Stromal cell of bone marrow (primary cell): ENCODE measurements at regions not wholly inside any gene's neighbourhood (a gene's known extent, or its start where the extent isn't known, plus 50 kb on each side); places are given as distances from the start of the nearest gene placed in this dataset.
A peak's percentile ranks its signal among the peaks of the same experiment; 100 is the strongest.
"Not testable (repeated sequence)": the region's sequence is repeated elsewhere in the genome, so short reads cannot be mapped to it uniquely, and the experiment has no call there.

Experiments used
- DNase-seq: peaks from one replicate; pipeline ENCODE4 v3.0.0-alpha.2; 2012; ENCODE audit warnings: low read depth

- not testable (repeated sequence) for DNase-seq
Observed at GRCh38 chr12:76292891-76293290, 55.3 kb downstream of the BBS10 start.

GRCh38 chr12:76292305-76292704 is 55.9 kb downstream of the BBS10 start:
- DNase-seq, result not testable (repeated sequence)

- DNase-seq, result no peak
Observed at GRCh38 chr12:76290963-76291859, 57.0 kb downstream of the BBS10 start.

GRCh38 chr12:76288218-76288617 is 60.0 kb downstream of the BBS10 start:
- DNase-seq, result no peak

- no peak for DNase-seq
Observed at GRCh38 chr12:76284816-76285750, 63.1 kb downstream of the BBS10 start.

- no peak for DNase-seq
Observed at GRCh38 chr12:76282744-76283143, 65.5 kb downstream of the BBS10 start.

GRCh38 chr12:76277480-76277879 is 70.7 kb downstream of the BBS10 start:
- peak; percentile 6 for DNase-seq

- DNase-seq, result no peak
Observed at GRCh38 chr12:76276499-76277151, 71.6 kb downstream of the BBS10 start.

- no peak for DNase-seq
Observed at GRCh38 chr12:76275511-76276093, 72.6 kb downstream of the BBS10 start.

- DNase-seq, result peak; percentile 11
Observed at GRCh38 chr12:76274420-76275083, 73.7 kb downstream of the BBS10 start.

GRCh38 chr12:76272287-76272686 is 75.9 kb downstream of the BBS10 start:
- DNase-seq, result no peak

GRCh38 chr12:76270657-76271358 is 77.4 kb downstream of the BBS10 start:
- DNase-seq, result no peak

GRCh38 chr12:76268267-76268666 is 79.9 kb downstream of the BBS10 start:
- DNase-seq, result no peak

GRCh38 chr12:76266797-76267196 is 81.4 kb downstream of the BBS10 start:
- DNase-seq, result peak; percentile 43

- no peak for DNase-seq
Observed at GRCh38 chr12:76265424-76266180, 82.6 kb downstream of the BBS10 start.

GRCh38 chr12:76264611-76265012 is 83.6 kb downstream of the BBS10 start:
- DNase-seq, result peak; percentile 18

GRCh38 chr12:76263696-76264095 is 84.5 kb downstream of the BBS10 start:
- no peak for DNase-seq

GRCh38 chr12:76260390-76260748 is 87.8 kb downstream of the BBS10 start:
- DNase-seq, result no peak

GRCh38 chr12:76259660-76260389 is 88.4 kb downstream of the BBS10 start:
- DNase-seq, result peak; percentile 63
